HEK293 (cell line): ENCODE measurements at regions not wholly inside any gene's neighbourhood (a gene's known extent, or its start where the extent isn't known, plus 50 kb on each side); places are given as distances from the start of the nearest gene placed in this dataset.

ENCODE experiments used
- CTCF ChIP-seq: fragments of 450-650 bp; formaldehyde crosslinking; IDR thresholded peaks from 2 replicates; pipeline ENCODE4 v1.5.1; 2016; ENCODE audit warnings: missing biosample characterization, missing genetic modification characterization
- HOXD13 ChIP-seq: sonication (generic); formaldehyde crosslinking; IDR thresholded peaks from 2 replicates; pipeline ENCODE4 v1.8.0; 2022; ENCODE audit warnings: missing genetic modification reagents, borderline replicate concordance
- KLF16 ChIP-seq: fragments of 450-650 bp; formaldehyde crosslinking; IDR thresholded peaks from 2 replicates; pipeline ENCODE4 v1.5.1; 2017; ENCODE audit warnings: missing biosample characterization, missing genetic modification characterization
- SP2 ChIP-seq: fragments of 450-650 bp; formaldehyde crosslinking; IDR thresholded peaks from 2 replicates; pipeline ENCODE4 v1.5.1; 2016; ENCODE audit warnings: missing biosample characterization, missing genetic modification characterization
- TCF7L2 ChIP-seq: IDR thresholded peaks from 2 replicates; pipeline ENCODE4 v1.6.1; 2011; ENCODE audit warnings: low read depth, mild to moderate bottlenecking, inconsistent platforms, low read length, moderate library complexity, borderline replicate concordance
- ZFP3 ChIP-seq: fragments of 450-650 bp; formaldehyde crosslinking; IDR thresholded peaks from 2 replicates; pipeline ENCODE4 v1.5.1; 2016; ENCODE audit warnings: low read depth, missing biosample characterization, missing genetic modification characterization
- ZNF114 ChIP-seq: fragments of 450-650 bp; formaldehyde crosslinking; IDR thresholded peaks from 2 replicates; pipeline ENCODE4 v1.5.0; 2017; ENCODE audit warnings: missing biosample characterization, missing genetic modification characterization
- ZNF138 ChIP-seq: fragments of 450-650 bp; formaldehyde crosslinking; IDR thresholded peaks from 2 replicates; pipeline ENCODE4 v1.5.1; 2016; ENCODE audit warnings: missing biosample characterization, missing genetic modification characterization, borderline replicate concordance
- ZNF274 ChIP-seq, 2 experiments: fragments of 200-500 bp in 1 of 2; fragments of 450-650 bp in 1 of 2; sonication (Bioruptor generic) in 1 of 2; formaldehyde crosslinking in 1 of 2; IDR thresholded peaks; 2 replicates each; pipeline versions ENCODE4 v1.5.1 to v1.6.1; 2014 to 2016; ENCODE audit warnings: borderline replicate concordance in 1 of 2, inconsistent platforms in 1 of 2, low read length in 1 of 2, missing biosample characterization in 1 of 2, missing genetic modification characterization in 1 of 2
- ZNF292 ChIP-seq: fragments of 450-650 bp; formaldehyde crosslinking; IDR thresholded peaks from 2 replicates; pipeline ENCODE4 v1.5.1; 2016; ENCODE audit warnings: low read depth, missing biosample characterization, missing genetic modification characterization, borderline replicate concordance
- ZNF350 ChIP-seq: fragments of 450-650 bp; formaldehyde crosslinking; IDR thresholded peaks from 2 replicates; pipeline ENCODE4 v1.5.0; 2017; ENCODE audit warnings: missing biosample characterization, mild to moderate bottlenecking, missing genetic modification characterization
- ZNF548 ChIP-seq: fragments of 450-650 bp; formaldehyde crosslinking; IDR thresholded peaks from 2 replicates; pipeline ENCODE4 v1.5.1; 2016; ENCODE audit warnings: missing biosample characterization, missing genetic modification characterization
- ZNF626 ChIP-seq: fragments of 450-650 bp; sonication (Bioruptor Pico); formaldehyde crosslinking; IDR thresholded peaks from 2 replicates; pipeline ENCODE4 v1.5.1; 2018; ENCODE audit warnings: missing biosample characterization, missing genetic modification characterization, inconsistent platforms
- ZNF645 ChIP-seq: fragments of 450-650 bp; formaldehyde crosslinking; IDR thresholded peaks from 2 replicates; pipeline ENCODE4; 2016; ENCODE audit warnings: missing biosample characterization, missing genetic modification characterization

- TF ChIP-seq KLF16 (tag by site-specific recombination) (no peak), ZNF548 (tag by site-specific recombination) (no peak), ZNF626 (no peak), TCF7L2 (no peak), CTCF (tag by site-specific recombination) (no peak), ZFP3 (no peak), ZNF350 (no peak), ZNF138 (no peak), SP2 (tag by site-specific recombination) (no peak), ZNF274 (IDR thresholded peaks at IDR 0.05; ENCODE audit: low read length) (no peak), ZNF274 (tag by site-specific recombination; IDR thresholded peaks at IDR 0.05; ENCODE audit: borderline replicate concordance) (no peak), ZNF645 (tag by site-specific recombination) (no peak), HOXD13 (CRISPR knock-in tag) (no peak), ZNF114 (no peak), ZNF292 (no peak)
Measured at GRCh38 chr11:98431463-98432359, 589.0 kb upstream of the CNTN5 start.
